ENCODE measurements at regions not wholly inside any gene's neighbourhood (a gene's known extent, or its start where the extent isn't known, plus 50 kb on each side); places are given as distances from the start of the nearest gene placed in this dataset.

DNA sequence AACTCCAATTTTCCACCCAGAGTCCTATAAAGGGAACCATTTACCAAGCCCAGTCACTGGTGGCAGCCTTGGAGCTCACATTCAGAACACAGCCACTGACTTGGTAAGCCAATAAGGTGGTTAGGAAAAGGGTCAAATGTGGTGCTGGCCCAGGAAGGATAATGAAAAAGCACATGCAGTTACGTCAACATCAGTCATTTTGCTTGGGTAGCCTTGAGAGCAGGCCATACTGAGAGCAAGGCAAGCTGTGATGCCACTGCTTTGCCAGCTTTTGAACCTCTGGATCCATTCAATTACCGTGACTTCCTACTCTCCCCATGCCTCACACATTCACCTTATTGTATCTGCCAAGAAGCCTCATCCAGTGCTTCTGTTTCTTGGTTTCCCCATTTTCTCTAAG, 253.6 kb downstream of the OPA1 start:
- H4K8ac ChIP-seq (replicated peaks; ENCODE audit: insufficient read length, low read depth, low read length) = no peak overlapping the region
- H2BK120ac ChIP-seq (ENCODE audit: low read depth, low read length, poor library complexity, severe bottlenecking) = no peak overlapping the region
- no peak overlapping the region for H2AFZ ChIP-seq (ENCODE audit: low read length)
- no peak overlapping the region for H2BK20ac ChIP-seq (ENCODE audit: low read depth, low read length, poor library complexity, severe bottlenecking)
- no peak overlapping the region for H3K23ac ChIP-seq (ENCODE audit: insufficient read length, low read depth, low read length)
- H3T11ph ChIP-seq (ENCODE audit: low read length) = no peak overlapping the region
- no peak for DNase-seq
- H2AK5ac ChIP-seq (ENCODE audit: insufficient read length, low read length) = no peak overlapping the region
- H3K27me3 ChIP-seq (ENCODE audit: insufficient read depth, low read length) = no peaks in the 10 kb centered on the region
- peaks cover 26% of the 10 kb centered on the region for H3K27me3 Mint-ChIP-seq (ENCODE audit: low read depth)
- no peaks in the 10 kb centered on the region for H3K79me2 ChIP-seq (ENCODE audit: insufficient read depth, low read length)
- no peak overlapping the region for H3K27ac Mint-ChIP-seq
- H3K4me3 Mint-ChIP-seq = no peak overlapping the region
- WGBS (ENCODE audit: extremely low coverage, insufficient read length, low lambda C conversion rate) = no CpG with 5 or more reads among the region's 2 CpGs
- peaks cover 0 to 6% of the 10 kb centered on the region in 2 experiments; a peak in 2 of 5 replicates for H3K9me3 Mint-ChIP-seq
- no peaks in the 10 kb centered on the region; a peak in 1 of 7 replicates for H3K36me3 Mint-ChIP-seq (ENCODE audit: insufficient read depth in 1 of 3, low read depth in 3 of 3)
- H4K91ac ChIP-seq (ENCODE audit: insufficient read length, low read depth, low read length) = no peak overlapping the region
- H2BK15ac ChIP-seq (ENCODE audit: low read depth, low read length) = no peak overlapping the region
- peaks cover 23 to 31% of the 10 kb centered on the region in 2 experiments for H3K4me1 Mint-ChIP-seq
- no peak overlapping the region for H2BK5ac ChIP-seq (ENCODE audit: insufficient read length, low read length)
- no peak overlapping the region for H3K9ac ChIP-seq (ENCODE audit: extremely low read depth, insufficient read length, low read length)
- H3K4me1 ChIP-seq (ENCODE audit: insufficient read depth, low read length) = no peaks in the 10 kb centered on the region; the same call in 1 of the 2 replicates
- TF ChIP-seq, protein P1, sequence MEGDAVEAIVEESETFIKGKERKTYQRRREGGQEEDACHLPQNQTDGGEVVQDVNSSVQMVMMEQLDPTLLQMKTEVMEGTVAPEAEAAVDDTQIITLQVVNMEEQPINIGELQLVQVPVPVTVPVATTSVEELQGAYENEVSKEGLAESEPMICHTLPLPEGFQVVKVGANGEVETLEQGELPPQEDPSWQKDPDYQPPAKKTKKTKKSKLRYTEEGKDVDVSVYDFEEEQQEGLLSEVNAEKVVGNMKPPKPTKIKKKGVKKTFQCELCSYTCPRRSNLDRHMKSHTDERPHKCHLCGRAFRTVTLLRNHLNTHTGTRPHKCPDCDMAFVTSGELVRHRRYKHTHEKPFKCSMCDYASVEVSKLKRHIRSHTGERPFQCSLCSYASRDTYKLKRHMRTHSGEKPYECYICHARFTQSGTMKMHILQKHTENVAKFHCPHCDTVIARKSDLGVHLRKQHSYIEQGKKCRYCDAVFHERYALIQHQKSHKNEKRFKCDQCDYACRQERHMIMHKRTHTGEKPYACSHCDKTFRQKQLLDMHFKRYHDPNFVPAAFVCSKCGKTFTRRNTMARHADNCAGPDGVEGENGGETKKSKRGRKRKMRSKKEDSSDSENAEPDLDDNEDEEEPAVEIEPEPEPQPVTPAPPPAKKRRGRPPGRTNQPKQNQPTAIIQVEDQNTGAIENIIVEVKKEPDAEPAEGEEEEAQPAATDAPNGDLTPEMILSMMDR (conservative IDR thresholded peaks at IDR 0.05) = no peak
- H3K14ac ChIP-seq (ENCODE audit: insufficient read depth, low read length) = no peak overlapping the region
- no peak overlapping the region for H2BK12ac ChIP-seq (ENCODE audit: insufficient read length, low read depth, low read length)
- no peak overlapping the region for H3K4ac ChIP-seq (ENCODE audit: low read depth, low read length)
- no peak overlapping the region for H3K4me2 ChIP-seq (ENCODE audit: insufficient read depth, insufficient read length, low read length)
- H3K79me1 ChIP-seq (ENCODE audit: insufficient read depth, low read depth, low read length, poor library complexity, severe bottlenecking) = no peaks in the 10 kb centered on the region
- no peaks in the 10 kb centered on the region for H3K9me3 ChIP-seq (ENCODE audit: control insufficient read depth, low read depth, low read length)
- H3K23me2 ChIP-seq (ENCODE audit: insufficient read length, low read depth, low read length, poor library complexity, severe bottlenecking) = no peaks in the 10 kb centered on the region
- H4K5ac ChIP-seq (ENCODE audit: insufficient read length, low read depth, low read length) = no peak overlapping the region
- no peaks in the 10 kb centered on the region for H4K20me1 ChIP-seq (ENCODE audit: control insufficient read depth, insufficient read depth, insufficient read length)
- no peak overlapping the region for H3K18ac ChIP-seq (ENCODE audit: insufficient read length, low read depth, low read length)
- H3K56ac ChIP-seq (ENCODE audit: insufficient read length, low read depth, low read length) = no peak overlapping the region
- H3K27ac ChIP-seq (ENCODE audit: insufficient read length, low read depth, low read length) = no peak overlapping the region

All from H9 (cell line).